SK-N-SH treated with all-trans-retinoic acid at 6 μM for 48 hours (cell line): ENCODE measurements at regions not wholly inside any gene's neighbourhood (a gene's known extent, or its start where the extent isn't known, plus 50 kb on each side); places are given as distances from the start of the nearest gene placed in this dataset.

Experiments
- ZNF8 ChIP-seq: fragments of 450-650 bp; formaldehyde crosslinking; IDR thresholded peaks from 2 replicates; pipeline ENCODE4 v1.5.0; 2020; ENCODE audit warnings: mild to moderate bottlenecking, moderate library complexity
- TF ChIP-seq, protein P1 (sequence below): fragments of 250-450 bp; sonication (Bioruptor Pico); IDR thresholded peaks from 2 replicates; pipeline ENCODE4 v1.8.0; 2020; ENCODE audit warnings: mild to moderate bottlenecking, moderate library complexity, borderline replicate concordance

DNA sequence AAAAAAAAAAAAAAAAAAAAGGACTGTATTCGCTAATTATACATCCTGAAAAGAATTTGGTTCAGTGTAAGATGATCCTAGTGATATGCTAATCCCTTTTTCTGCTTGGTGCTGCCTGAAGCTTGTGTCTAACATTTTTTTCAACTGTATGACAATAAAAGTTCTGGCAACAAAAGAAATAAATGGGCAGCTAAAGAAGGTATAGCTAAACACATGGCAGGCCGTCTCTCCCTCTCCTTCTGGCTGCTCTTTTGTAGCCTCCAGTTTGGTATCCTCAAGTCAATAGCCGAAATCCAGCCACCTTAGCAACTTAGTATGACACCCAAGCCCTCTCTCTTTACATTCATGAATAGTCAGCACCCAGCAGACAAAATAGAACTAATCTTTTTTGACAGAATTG is 198.3 kb upstream of the OTX2 start:
- no peak for TF ChIP-seq ZNF8 (CRISPR knock-in tag)
- TF ChIP-seq, protein P1, sequence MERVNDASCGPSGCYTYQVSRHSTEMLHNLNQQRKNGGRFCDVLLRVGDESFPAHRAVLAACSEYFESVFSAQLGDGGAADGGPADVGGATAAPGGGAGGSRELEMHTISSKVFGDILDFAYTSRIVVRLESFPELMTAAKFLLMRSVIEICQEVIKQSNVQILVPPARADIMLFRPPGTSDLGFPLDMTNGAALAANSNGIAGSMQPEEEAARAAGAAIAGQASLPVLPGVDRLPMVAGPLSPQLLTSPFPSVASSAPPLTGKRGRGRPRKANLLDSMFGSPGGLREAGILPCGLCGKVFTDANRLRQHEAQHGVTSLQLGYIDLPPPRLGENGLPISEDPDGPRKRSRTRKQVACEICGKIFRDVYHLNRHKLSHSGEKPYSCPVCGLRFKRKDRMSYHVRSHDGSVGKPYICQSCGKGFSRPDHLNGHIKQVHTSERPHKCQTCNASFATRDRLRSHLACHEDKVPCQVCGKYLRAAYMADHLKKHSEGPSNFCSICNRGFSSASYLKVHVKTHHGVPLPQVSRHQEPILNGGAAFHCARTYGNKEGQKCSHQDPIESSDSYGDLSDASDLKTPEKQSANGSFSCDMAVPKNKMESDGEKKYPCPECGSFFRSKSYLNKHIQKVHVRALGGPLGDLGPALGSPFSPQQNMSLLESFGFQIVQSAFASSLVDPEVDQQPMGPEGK (CRISPR knock-in tag), result no peak
